Pancreas (tissue), 10 donors: ENCODE measurements at regions not wholly inside any gene's neighbourhood (a gene's known extent, or its start where the extent isn't known, plus 50 kb on each side); places are given as distances from the start of the nearest gene placed in this dataset.

Experiments
- ATAC-seq, 4 donors: fragments of 200-7000 bp; cut with Tn5 transposase; one replicate each; pipeline versions ENCODE4 v1.8.0 to v1.9.1; 2020; ENCODE audit warnings: mild to moderate bottlenecking in 4 of 4, moderate library complexity in 4 of 4
- DNase-seq, 6 donors: peaks; one replicate each; pipeline ENCODE4 v3.0.0-alpha.2; 2020
- FAIRE-seq: peaks from 2 replicates; lab custom pipeline; 2012; peaks lifted over from hg19 to GRCh38; lab: Jason Lieb, UNC
- H3K27ac ChIP-seq, 4 donors: fragments of 200-600 bp; sonication (generic); 1 replicate in 3 of 4; 2 replicates in 1 of 4; pipeline versions ENCODE4 v1.5.0 to v1.8.0; 2020
- H3K27me3 ChIP-seq, 4 donors: fragments of 200-600 bp; one replicate each; pipeline ENCODE4 v1.8.0; 2021
- H3K36me3 ChIP-seq, 3 donors: fragments of 200-600 bp; sonication (generic) in 1 of 3; one replicate each; pipeline versions ENCODE4 v1.5.0 to v1.8.0; 2020 to 2021
- H3K4me1 ChIP-seq, 3 donors: fragments of 200-600 bp; one replicate each; pipeline ENCODE4 v1.8.0; 2021
- H3K4me3 ChIP-seq, 4 donors: fragments of 200-600 bp; sonication (generic) in 2 of 4; one replicate each; pipeline versions ENCODE4 v1.5.0 to v1.8.0; 2020 to 2021
- H3K9me3 ChIP-seq, 4 donors: fragments of 200-600 bp; one replicate each; pipeline ENCODE4 v1.8.0; 2021
- CTCF ChIP-seq, 4 donors: fragments of 200-600 bp; sonication (generic) in 3 of 4; IDR thresholded peaks; one replicate each; pipeline versions ENCODE4 v1.5.0 to v1.8.0; 2021; ENCODE audit warnings: antibody characterized with exemption in 4 of 4
- WGBS, 2 donors: extraction: QIAGEN DNeasy Blood & Tissue Kit; methylation state at CpG; one replicate each; pipeline ENCODE4 v1.1.7; 2013; 5-methylcytosine and 5-hydroxymethylcytosine counted together
- intact Hi-C, 3 donors: fragments of 100-400 bp; cut with DNase I; formaldehyde crosslinking; loops; one replicate each; pipeline versions ENCODE4 v1.11.1 to v1.14.2; 2022
- donor health status: healthy with polysubstance abuse.
- donor health status: DM: no; HTN: no; CAD: no; lungs with moderate emphysema.
- donor health status: DM: no; HTN: no; CAD: no.
- donor health status: control.
- donor health status: control.
- donor health status: Bipolar disorder and iron deficiency.
- donor health status: DM: yes; HTN: yes; CAD: no.
- donor health status: DM: no; HTN: no; CAD: no.
- donor health status: DM: no; HTN: no; CAD: no.
- donor health status: DM: yes; HTN: yes; CAD: no.

GRCh38 chr4:115278830-115279229 lies 165.4 kb upstream of the NDST4 start:
- 60 to 70% methylated on average over 1 of the region's 1 CpG for WGBS, 2 donors
- DNase-seq (no peak), ATAC-seq (no peak), FAIRE-seq (no peak)
- H3K4me3 ChIP-seq = no peak overlapping the region
- no peaks in the 10 kb centered on the region for H3K27me3 ChIP-seq
- no peak for TF ChIP-seq CTCF (IDR thresholded peaks at IDR 0.05)
- no peak overlapping the region for H3K27ac ChIP-seq
- intact Hi-C loops = no loop called here
- no peaks in the 10 kb centered on the region for H3K4me1 ChIP-seq
- no peaks in the 10 kb centered on the region for H3K36me3 ChIP-seq
- H3K9me3 ChIP-seq = no peaks in the 10 kb centered on the region

- no peak for TF ChIP-seq CTCF (IDR thresholded peaks at IDR 0.05)
- Histone ChIP-seq H3K4me1 (no peaks in the 10 kb centered on the region), H3K27ac (no peak overlapping the region), H3K36me3 (no peaks in the 10 kb centered on the region), H3K4me3 (no peak overlapping the region), H3K9me3 (no peaks in the 10 kb centered on the region), H3K27me3 (no peaks in the 10 kb centered on the region)
- no peak for DNase-seq
- no peak for FAIRE-seq
- 57 to 76% methylated on average over 2 of the region's 2 CpGs for WGBS, 2 donors
- no peak for ATAC-seq
- intact Hi-C loops = no loop called here
These were observed 162.2 kb upstream of the NDST4 start for GRCh38 chr4:115275615-115276014.

- H3K36me3 ChIP-seq = no peaks in the 10 kb centered on the region
- no peaks in the 10 kb centered on the region for H3K4me1 ChIP-seq
- DNase-seq = no peak
- H3K9me3 ChIP-seq = no peaks in the 10 kb centered on the region
- H3K27ac ChIP-seq = no peak overlapping the region
- intact Hi-C loops = no loop called here
- no peaks in the 10 kb centered on the region for H3K27me3 ChIP-seq
- ATAC-seq = no peak
- no peak for FAIRE-seq
- TF ChIP-seq CTCF (IDR thresholded peaks at IDR 0.05) = no peak
- no peak overlapping the region for H3K4me3 ChIP-seq
These were observed 161.1 kb upstream of the NDST4 start for GRCh38 chr4:115274545-115274944.

GRCh38 chr4:115272594-115272993 lies 159.2 kb upstream of the NDST4 start:
- FAIRE-seq = no peak
- 76 to 88% methylated on average over 2 of the region's 2 CpGs for WGBS, 2 donors
- Histone ChIP-seq H3K9me3 (no peaks in the 10 kb centered on the region), H3K4me3 (no peak overlapping the region), H3K36me3 (no peaks in the 10 kb centered on the region), H3K4me1 (no peaks in the 10 kb centered on the region), H3K27ac (no peak overlapping the region), H3K27me3 (no peaks in the 10 kb centered on the region)
- TF ChIP-seq CTCF (IDR thresholded peaks at IDR 0.05) = no peak
- no peak for DNase-seq
- intact Hi-C loops = no loop called here
- ATAC-seq = no peak

GRCh38 chr4:115272185-115272584 lies 158.8 kb upstream of the NDST4 start:
- no peak overlapping the region for H3K4me3 ChIP-seq
- 35 to 45% methylated on average over 1 of the region's 1 CpG for WGBS, 2 donors
- ATAC-seq = no peak
- no peaks in the 10 kb centered on the region for H3K36me3 ChIP-seq
- FAIRE-seq = no peak
- no peaks in the 10 kb centered on the region for H3K27me3 ChIP-seq
- no peaks in the 10 kb centered on the region for H3K4me1 ChIP-seq
- H3K9me3 ChIP-seq = no peaks in the 10 kb centered on the region
- intact Hi-C loops = no loop called here
- no peak for DNase-seq
- H3K27ac ChIP-seq = no peak overlapping the region
- no peak for TF ChIP-seq CTCF (IDR thresholded peaks at IDR 0.05)
